HG03432 (cell line): ENCODE measurements at regions not wholly inside any gene's neighbourhood (a gene's known extent, or its start where the extent isn't known, plus 50 kb on each side); places are given as distances from the start of the nearest gene placed in this dataset.
"Not testable (repeated sequence)": the region's sequence is repeated elsewhere in the genome, so short reads cannot be mapped to it uniquely, and the experiment has no call there.

Experiments used
- ATAC-seq: cut with Tn5 transposase; IDR thresholded peaks from one replicate; pipeline ENCODE4 v1.9.1; 2021; ENCODE audit warnings: mild to moderate bottlenecking, moderate library complexity; ENCODE audit not compliant: unreplicated experiment

DNA sequence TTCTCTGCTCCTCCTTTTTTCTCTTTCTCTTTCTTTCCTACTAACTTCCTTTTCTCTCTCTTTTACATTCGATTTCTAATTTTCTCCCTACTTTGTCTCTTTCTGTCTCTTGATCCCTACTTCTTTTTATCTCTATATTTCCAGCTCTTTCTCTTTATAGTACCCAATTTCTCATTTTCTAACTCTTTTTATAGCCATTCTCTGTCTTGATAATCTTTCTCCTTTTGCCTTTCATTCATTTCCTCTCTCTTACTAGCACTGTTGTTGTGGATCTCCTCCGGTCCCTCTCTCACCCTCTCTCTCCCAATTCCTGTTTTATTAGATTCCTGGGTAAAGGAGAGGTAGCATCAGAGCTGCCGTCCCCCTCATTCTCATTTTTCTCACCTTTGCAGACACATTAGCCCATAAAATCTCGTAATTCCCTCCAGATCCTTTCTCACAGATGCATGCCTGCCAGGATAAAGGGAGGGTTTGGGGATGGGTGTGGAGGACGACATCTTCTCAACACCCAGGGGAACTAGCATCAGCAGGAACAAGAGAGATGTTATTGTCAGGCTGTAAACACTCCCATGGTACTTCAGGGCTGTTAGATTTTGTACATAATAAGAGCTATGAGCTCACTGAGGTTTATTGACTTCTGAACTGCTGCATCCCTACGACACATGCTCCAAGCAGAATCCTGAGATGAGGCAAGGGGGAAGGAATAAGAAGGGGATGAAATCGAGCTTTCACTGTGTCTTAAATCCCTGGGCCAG, 159.0 kb upstream of the GALNT2 start:
- ATAC-seq, result no peak

DNA sequence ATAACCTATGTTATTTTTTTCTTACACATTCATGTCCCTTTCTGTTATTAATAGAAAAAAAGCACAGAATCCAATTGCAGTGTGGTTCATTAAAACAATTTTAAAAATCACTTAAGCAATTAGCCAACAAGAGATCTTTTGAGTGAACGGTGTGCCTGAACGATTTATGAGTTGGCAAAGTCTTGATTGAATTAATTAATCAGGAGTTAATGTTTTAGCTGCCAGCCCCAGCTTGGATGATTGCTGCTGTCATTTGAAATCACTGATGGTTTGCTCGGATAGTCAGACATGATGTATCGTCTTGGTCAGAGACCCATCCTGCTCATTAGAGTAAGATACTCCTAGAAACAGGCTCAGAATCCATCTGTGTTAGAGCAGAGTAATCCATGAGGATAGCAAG, 158.3 kb upstream of the GALNT2 start:
- no peak for ATAC-seq

DNA sequence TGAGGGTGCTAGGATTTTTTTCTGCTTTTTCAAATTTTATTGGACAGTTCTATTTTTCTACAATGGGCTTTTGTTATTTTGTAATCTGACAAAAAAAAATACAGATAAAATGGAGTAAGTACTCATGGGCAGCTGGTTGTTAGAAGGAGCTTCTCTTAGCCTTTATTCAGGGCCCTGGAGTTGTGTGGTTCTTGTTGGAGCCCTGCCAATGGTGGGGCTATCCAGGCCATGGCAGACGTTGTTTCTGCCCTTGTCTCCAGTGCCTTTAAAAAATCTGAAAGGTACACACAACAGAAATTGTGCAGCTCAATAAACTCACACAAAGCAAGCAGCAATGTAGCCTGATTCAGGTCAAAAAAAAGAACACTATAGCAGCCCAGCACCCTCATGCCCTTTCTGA, 153.5 kb upstream of the GALNT2 start:
- ATAC-seq, result no peak

DNA sequence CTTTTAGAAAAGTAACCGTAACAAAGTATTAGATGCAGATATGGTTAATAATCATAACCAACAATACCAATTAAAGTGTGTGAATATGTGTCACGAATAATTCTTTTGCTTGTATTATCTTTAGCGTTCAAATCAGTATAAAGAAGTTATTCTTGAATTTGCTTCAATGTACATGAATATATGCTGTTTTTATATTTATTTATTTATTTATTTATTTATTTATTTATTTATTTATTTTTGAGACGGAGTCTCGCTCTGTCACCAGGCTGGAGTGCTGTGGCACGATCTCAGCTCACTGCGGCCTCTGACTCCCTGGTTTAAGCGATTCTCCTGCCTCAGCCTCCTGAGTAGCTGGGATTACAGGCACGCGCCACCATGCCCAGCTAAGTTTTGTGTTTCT, 147.6 kb upstream of the GALNT2 start:
- not testable (repeated sequence) for ATAC-seq

DNA sequence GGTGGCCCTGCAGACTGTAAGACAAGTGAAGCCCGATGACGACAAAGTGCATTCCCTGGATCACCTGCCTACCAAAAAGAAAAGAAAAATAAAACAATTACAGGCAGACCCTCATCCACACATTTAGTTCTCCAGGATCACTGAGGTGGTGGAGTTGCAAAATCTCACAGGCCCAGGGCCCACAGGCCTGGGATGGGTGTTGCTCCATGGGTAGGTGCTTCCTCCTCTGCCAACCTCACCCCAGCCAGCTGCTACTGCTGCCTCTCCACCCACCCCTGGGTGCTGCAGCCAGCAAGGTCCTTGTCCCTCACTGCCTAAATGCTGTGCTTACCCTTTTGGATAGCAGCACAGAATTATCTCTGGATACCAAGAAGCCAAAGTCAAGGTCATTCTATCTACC, 146.4 kb upstream of the GALNT2 start:
- no peak for ATAC-seq

DNA sequence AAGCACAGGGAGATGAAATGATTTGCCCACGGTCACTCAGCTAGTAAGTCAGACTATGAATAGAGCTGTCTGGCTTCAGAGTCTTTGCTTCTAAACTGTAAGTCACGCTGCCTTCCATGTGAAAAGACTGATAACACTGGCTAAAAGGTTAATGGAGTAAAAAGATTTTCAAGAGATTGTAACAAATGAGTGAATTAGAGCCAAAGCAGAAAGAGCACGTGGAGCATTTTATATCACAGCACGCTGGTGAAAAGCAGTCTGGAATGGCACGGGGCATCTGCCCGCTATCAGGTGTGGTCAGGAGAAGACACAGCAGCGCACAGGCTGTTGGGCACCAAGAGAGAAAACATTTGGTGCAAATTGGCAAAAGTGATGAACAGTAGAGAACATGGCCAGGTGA, 144.8 kb upstream of the GALNT2 start:
- no peak for ATAC-seq

DNA sequence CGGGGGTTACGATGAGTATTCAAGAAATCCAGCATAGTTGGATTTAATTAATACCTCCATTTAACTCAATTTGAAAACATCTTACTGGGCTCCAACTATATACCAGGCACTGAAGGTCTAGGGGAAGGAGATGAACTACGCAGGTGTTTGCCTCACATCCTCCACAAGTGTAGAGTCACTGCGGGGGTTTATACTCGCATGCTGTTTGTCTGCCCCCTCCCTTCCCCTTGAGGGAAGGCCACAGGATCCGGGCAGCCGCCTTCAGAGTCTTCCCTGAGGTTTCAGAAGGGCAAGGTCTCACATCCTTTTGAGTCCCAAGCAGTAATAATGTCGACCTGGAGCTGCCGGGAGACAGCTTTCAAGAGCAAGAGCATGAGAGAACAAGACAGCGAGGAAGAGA, 142.4 kb upstream of the GALNT2 start:
- no peak for ATAC-seq

DNA sequence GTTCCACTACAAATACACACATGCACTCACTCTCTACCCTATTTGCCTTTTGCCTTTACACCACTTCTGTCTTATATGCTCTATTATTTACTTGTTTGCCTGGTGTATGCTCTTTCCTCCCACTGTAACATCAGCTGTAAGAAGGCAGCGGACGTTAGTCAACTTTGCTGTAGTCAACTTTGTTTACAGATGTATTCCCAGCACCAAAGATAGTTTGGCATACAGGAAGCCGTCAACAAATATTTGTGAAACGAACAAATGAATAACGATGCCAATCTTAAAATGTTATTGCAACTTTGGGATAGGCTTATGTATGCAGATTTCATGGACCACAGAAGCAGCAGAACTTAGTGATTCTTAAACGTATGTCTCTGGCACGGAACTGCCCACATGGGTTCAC, 138.3 kb upstream of the GALNT2 start:
- no peak for ATAC-seq

DNA sequence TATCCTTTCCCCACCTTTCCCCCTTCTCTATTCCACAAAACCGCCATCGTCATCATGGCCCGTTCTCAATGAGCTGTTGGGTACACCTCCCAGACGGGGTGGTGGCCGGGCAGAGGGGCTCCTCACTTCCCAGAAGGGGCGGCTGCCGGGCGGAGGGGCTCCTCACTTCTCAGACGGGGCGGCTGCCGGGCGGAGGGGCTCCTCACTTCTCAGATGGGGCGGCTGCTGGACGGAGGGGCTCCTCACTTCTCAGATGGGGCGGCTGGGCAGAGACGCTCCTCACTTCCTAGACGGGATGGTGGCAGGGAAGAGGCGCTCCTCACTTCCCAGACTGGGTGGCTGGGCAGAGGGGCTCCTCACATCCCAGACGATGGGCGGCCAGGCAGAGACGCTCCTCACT, 135.3 kb upstream of the GALNT2 start:
- ATAC-seq, result not testable (repeated sequence)

DNA sequence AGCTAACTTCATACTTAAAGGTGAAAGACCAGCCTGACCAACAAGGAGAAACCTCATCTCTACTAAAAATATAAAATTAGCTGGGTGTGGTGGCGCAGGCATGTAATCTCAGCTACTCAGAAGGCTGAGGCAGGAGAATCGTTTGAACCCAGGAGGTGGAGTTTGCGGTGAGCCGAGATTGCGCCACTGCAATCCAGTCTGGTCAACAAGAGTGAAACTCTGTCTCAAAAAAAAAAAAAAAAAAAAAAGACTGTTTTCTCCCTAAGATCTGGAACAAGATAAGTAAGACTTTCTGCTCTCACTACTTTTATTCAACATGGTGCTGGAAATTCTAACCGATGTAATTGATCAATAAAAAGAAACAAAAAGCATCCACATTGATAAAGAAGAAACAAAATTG, 131.9 kb upstream of the GALNT2 start:
- not testable (repeated sequence) for ATAC-seq

DNA sequence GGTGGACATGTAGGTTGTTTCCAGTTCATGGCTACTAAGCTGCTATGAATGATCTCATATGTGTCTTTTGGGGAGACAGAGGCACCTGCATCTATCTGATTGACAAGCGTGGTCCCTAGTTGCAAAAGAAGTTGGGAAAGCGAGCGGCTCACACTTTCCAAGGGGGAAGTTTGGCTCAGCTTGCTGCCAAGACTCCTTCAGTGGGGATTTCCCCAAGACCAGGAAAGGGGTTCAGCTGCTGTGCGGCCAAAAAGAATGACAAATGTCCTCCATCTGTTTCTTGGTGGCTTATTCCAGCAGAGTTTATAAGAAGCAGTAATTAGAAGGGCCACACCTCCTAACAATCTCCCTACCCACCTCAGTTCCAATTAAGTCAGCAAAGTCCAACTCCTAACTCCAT, 128.5 kb upstream of the GALNT2 start:
- ATAC-seq, result no peak

DNA sequence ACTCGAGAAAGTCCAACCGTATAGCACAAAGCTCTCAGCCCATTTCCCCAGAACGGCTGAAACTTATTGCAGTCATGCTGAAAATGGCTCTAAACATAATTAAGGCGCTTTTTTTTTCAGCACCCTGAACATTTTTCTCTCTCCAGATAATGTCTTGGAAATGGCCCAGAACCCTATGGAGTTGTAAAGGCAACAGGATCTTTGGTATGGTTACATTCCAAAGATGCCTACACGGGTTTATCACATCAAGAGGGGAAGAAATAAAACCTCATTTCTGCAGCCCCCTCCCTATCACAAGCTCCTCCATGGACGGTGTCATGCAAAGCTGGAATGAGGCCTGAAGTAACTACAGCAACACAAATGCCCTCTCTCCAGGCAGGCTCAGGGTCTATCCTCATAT, 126.4 kb upstream of the GALNT2 start:
- no peak for ATAC-seq

DNA sequence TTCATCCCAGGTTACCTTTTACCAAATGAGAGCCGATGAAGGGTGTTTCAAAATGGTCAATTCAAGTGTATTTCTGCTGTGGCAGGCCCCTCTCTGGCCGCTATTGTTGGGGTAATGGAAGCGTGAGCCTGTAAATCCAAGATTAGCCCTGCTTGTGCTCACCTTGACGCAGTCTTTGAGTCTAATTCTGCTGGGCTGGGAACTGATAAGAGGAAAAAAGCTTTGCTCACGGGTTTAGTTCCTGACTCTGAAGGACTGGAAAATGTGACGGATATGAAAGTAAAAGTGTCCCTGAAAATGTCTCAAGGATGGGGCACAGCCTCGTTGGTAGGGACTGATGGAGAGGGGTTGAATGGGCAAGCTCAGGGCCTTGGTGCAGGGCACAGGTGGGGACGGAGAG, 125.9 kb upstream of the GALNT2 start:
- no peak for ATAC-seq

DNA sequence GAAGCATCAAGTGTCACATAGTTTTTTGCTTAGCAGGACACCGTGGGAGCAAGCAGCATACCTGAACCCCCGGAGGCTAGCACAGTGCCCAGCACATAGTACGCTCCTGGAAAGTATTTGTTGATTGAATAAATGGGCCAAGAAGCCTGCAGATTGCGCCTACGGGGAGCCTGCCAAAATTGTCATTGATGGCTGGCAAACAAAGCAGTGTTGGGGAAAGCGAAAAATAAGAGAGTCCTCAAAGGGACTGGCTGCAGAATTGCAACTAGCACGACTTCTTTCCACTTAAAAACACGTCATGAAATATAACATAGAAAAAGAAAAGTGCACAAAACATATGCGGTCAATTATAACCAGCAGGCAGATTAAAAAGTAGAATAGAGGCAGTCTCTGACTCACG, 125.2 kb upstream of the GALNT2 start:
- no peak for ATAC-seq

DNA sequence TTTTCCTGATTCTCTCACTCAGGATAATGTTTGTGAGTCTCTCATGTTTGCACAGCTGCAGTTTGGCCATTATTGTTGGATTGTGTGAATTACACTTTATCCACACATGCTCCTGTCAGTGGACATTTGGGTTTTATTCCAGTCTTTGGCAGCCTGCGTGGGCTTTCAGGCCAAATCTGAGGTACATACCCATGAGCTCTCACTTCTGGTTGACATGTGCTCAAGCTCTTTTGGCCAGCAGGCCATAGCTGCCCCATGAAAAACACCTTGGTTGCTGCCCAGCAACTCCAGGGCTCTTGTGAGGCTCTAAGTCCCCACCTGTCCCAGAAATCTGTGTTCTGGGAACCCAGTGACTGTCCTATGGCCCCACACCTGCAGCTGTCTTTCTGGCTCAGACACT, 124.5 kb upstream of the GALNT2 start:
- ATAC-seq, result no peak

DNA sequence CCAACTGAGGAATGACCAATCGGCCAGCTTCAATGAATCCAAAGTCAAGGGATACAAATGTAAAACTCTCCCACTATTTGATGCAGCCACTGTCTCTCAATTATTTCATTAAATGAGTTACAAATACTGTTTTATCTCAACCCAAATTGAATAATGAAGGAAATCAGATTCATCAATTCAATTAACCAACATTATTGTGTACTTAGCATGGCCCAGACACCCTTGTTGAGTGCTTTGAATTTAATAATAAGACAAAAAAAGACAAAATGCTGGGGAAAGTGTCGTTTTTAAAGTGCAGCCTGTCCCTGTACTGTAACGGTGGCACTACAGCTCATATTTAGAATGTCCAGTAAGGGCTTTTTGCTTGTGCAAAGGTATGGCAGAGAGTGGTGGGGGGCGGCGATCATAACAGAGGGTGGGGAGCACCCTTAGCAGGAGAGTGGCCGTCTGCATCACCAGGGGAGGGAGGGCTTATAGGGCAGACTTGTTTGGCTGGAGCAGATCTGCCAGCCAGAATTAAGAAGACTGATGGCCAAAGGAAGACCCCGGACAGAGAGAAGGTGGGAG, 123.8 kb upstream of the GALNT2 start:
- ATAC-seq, result no peak

DNA sequence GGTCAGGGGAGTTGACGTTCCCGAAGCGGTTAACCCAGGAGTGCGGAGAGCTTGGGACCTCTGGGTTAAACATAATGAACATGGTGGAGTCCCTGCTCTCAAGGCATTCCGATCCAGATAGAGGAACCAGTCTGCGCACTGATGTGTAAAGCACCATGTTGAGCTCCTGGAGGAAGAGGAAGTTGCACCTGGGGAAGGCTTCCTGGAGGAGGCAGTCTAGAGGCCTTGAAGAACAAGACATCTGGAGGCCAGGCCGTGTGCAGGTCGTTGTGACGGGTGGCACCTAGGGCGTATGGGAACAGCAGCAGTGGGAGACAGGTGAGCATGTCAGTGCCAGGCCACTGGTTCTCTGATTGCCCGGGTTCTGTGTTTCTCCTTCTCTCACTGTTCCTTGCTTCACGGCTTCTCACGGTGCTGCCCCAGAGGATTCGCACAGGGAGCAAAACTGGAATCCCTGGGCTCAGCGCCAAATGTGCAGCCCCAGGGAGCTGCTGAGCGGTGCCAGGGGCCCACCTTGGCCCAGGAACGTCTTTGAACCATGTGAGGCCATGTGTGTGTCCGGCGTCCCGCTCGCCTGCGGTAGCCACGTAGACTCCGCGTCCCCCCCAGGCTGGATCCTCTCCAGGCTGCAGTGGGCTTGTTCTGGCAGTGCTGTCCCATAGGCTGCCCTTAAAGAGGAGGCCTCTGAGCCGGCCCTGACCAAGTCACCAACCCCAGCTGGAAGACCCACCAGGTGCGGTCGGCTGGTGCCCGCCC, 122.9 kb upstream of the GALNT2 start:
- no peak for ATAC-seq

DNA sequence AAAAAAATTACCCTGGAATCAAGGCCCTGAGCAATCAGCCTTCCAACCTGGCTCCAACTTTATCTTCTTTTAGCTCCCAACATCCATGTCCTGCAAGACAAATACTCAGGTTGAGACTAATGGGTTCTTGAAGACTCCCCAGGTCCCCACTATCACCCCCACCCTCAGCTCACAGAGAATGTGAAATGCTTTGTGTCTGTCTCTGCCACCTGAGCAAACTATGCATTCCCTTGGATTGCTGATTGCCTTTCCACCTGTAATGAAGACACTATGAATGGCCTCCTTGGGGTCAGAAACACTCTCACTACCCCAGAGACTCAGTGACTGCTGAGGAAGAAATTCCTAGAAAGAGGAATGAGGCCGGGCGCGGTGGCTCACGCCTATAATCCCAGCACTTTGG, 121.2 kb upstream of the GALNT2 start:
- ATAC-seq, result no peak

DNA sequence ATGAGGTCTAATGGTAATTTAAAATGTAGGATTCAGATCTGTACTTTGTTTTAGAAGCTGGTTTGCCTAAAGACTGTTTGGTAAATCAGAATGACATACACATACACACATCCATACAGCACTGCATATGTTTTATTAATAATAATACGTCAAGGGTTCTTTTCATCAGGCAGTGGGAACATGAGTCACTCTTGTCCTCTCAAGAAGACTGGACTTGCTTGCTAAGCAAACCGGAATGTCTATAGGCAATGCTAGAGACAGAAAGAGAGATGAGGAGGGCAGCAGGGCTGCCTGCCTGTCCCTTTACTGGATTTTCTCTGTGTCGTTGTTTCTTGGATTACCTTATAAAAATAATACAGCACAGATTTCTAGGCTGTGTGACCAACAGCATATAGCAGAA, 119.1 kb upstream of the GALNT2 start:
- ATAC-seq, result no peak

DNA sequence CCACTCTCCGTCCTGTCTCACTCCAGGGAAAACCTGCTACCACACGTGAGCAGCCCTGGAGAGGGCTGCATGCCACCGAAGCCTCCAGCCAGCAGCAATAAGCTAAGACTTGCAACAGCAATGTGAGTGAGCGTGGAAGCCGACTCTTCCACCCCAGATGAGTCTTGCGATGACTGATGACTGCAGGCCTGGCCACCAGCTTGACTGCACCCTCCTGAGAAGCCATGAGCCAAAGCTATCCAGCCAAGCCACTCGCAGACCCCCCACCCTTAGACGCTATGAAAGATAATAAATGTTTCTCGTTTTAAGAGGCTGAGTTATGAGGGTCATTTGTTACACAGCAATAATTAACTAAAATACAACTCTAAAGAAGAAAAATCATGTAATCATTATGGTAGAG, 118.6 kb upstream of the GALNT2 start:
- no peak for ATAC-seq

DNA sequence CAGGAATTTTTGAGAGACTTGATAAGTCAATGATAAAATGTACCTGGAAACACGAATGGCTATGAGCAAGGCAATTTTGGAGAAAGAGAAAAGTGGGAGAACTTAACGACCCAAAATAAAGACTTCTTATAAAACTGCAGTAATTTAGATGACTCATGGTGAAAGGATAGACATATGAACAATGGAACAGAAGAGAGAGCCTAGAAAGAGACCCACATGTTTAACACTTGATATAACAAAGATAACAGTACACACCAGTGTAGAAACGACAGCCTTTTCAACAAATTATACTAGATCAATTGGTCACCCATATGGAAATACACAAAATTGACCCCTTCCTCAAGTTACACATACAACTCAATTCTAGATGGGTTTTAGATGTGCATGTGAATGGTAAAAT, 117.5 kb upstream of the GALNT2 start:
- no peak for ATAC-seq

DNA sequence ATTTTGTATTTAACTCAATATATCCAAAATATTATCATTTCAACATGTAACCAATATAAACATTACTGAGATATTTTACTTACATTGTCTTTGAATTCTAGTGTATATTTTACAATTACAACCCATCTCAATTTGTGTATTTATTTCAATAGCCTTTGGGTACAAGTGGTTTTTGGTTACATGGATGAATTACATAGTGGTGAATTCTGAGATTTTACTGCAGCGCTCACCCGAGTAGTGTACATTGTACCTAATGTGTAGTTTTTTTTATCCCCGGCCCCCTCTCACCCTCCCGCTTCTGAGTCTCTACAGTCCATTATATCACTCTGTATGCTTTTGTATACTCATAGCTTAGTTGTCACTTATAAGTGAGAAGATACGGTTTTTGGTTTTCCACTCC, 117.0 kb upstream of the GALNT2 start:
- ATAC-seq, result no peak
